HCT116 (cell line): ENCODE measurements at regions not wholly inside any gene's neighbourhood (a gene's known extent, or its start where the extent isn't known, plus 50 kb on each side); places are given as distances from the start of the nearest gene placed in this dataset.

Source experiments
- ATAC-seq: fragments of 200-7000 bp; cut with Tn5 transposase; 2 replicates; pipeline ENCODE4 v1.9.1; 2020; ENCODE audit warnings: mild to moderate bottlenecking, moderate library complexity
- BruUV-seq: library from RNA; stranded (reverse); fragments of 400-500 nt; replicated peaks from 2 replicates; lab custom pipeline; 2021; lab: Mats Ljungman, UMichigan
- CTCF ChIA-PET: fragments of 300-600 bp; sonication (Branson Sonifier 250); formaldehyde crosslinking; loops from one replicate; lab custom pipeline; 2021; ENCODE audit warnings: antibody characterized with exemption; lab: Charles Lee
- POLR2A ChIA-PET: fragments of 300-600, 350-600 bp; sonication (Branson Sonifier 250); formaldehyde crosslinking; loops from one replicate; lab custom pipeline; 2021; ENCODE audit warnings: antibody characterized with exemption; lab: Charles Lee
- RAD21 ChIA-PET, 2 experiments: fragments of 300-600 bp; sonication (Branson Sonifier 250); formaldehyde crosslinking; loops; one replicate each; lab custom pipeline; 2023; ENCODE audit warnings: low total read pairs in 2 of 2; ENCODE audit not compliant: uncharacterized antibody in 2 of 2, unreplicated experiment in 2 of 2, low non-redundant PET in 1 of 2; lab: Charles Lee
- DNase-seq: peaks from one replicate; pipeline ENCODE4 v3.0.0-alpha.2; 2010; ENCODE audit warnings: low read depth, low spot score
- H2AFZ ChIP-seq: fragments of 200-600 bp; shearing (Covaris generic), sonication (generic); 2 replicates; pipeline ENCODE4 v1.6.1; 2017; ENCODE audit warnings: low read depth, mixed run types, mixed read lengths, antibody characterized with exemption, low read length; ENCODE audit not compliant: poor library complexity, severe bottlenecking
- H3K27ac ChIP-seq: 2 replicates; pipeline ENCODE4 v1.5.1; 2012; ENCODE audit warnings: low read depth, low read length
- H3K27me3 ChIP-seq: fragments of 200-600 bp; sonication (generic); 2 replicates; pipeline ENCODE4 v1.6.1; 2016; ENCODE audit warnings: mixed run types, low read length, mixed read lengths; ENCODE audit not compliant: insufficient read depth
- H3K36me3 ChIP-seq, 2 experiments: fragments of 200-500 bp in 1 of 2; fragments of 200-600 bp in 1 of 2; sonication (Bioruptor generic) in 1 of 2; sonication (generic) in 1 of 2; 2 replicates each; pipeline versions ENCODE4 v1.5.1 to v1.6.1; 2014 to 2016; ENCODE audit warnings: low read length in 2 of 2, inconsistent platforms in 1 of 2, mixed read lengths in 1 of 2, mixed run types in 1 of 2; ENCODE audit not compliant: insufficient read depth in 2 of 2, control insufficient read depth in 1 of 2
- H3K4me1 ChIP-seq, 2 experiments: fragments of 200-600 bp in 1 of 2; sonication (generic) in 1 of 2; 2 replicates each; pipeline versions ENCODE4 v1.5.1 to v1.6.1; 2012 to 2017; ENCODE audit warnings: low read length in 2 of 2, inconsistent platforms in 1 of 2, mild to moderate bottlenecking in 1 of 2, mixed read lengths in 1 of 2, mixed run types in 1 of 2, moderate library complexity in 1 of 2; ENCODE audit not compliant: insufficient read depth in 2 of 2, control insufficient read depth in 1 of 2
- H3K4me2 ChIP-seq: fragments of 200-600 bp; sonication (generic); 2 replicates; pipeline ENCODE4 v1.6.1; 2017; ENCODE audit warnings: mixed run types, low read length, mixed read lengths
- H3K4me3 ChIP-seq, 2 experiments: fragments of 200-600 bp in 1 of 2; sonication (generic) in 1 of 2; replicated peaks in 1 of 2; 2 replicates each; pipeline ENCODE4 v1.5.1; 2011 to 2016; ENCODE audit warnings: low read length in 2 of 2, control low read depth in 1 of 2, low read depth in 1 of 2, mild to moderate bottlenecking in 1 of 2, mixed read lengths in 1 of 2, mixed run types in 1 of 2
- H3K79me2 ChIP-seq: fragments of 200-600 bp; sonication (generic); 2 replicates; pipeline ENCODE4 v1.6.1; 2017; ENCODE audit warnings: mild to moderate bottlenecking, mixed run types, low read length, moderate library complexity, mixed read lengths; ENCODE audit not compliant: insufficient read depth
- H3K9ac ChIP-seq: fragments of 200-600 bp; sonication (generic); 2 replicates; pipeline ENCODE4 v1.6.1; 2016; ENCODE audit warnings: low read length, mixed read lengths
- H3K9me2 ChIP-seq: fragments of 200-600 bp; sonication (generic), shearing (Covaris generic); 2 replicates; pipeline ENCODE4 v1.6.1; 2017; ENCODE audit warnings: mixed run types, mild to moderate bottlenecking, moderate library complexity; ENCODE audit not compliant: insufficient read depth
- H3K9me3 ChIP-seq, 2 experiments: fragments of 200-500 bp in 1 of 2; fragments of 200-600 bp in 1 of 2; sonication (Bioruptor generic) in 1 of 2; sonication (generic) in 1 of 2; 2 replicates each; pipeline ENCODE4 v1.6.1; 2014 to 2017; ENCODE audit warnings: low read length in 2 of 2, mixed read lengths in 2 of 2, inconsistent platforms in 1 of 2, low read depth in 1 of 2, mild to moderate bottlenecking in 1 of 2, mixed run types in 1 of 2, moderate library complexity in 1 of 2; ENCODE audit not compliant: control insufficient read depth in 1 of 2, insufficient read depth in 1 of 2
- H4K20me1 ChIP-seq: fragments of 200-600 bp; sonication (generic), shearing (Covaris generic); 2 replicates; pipeline ENCODE4 v1.6.1; 2017; ENCODE audit warnings: mixed run types, mild to moderate bottlenecking, moderate library complexity; ENCODE audit not compliant: insufficient read depth
- CTCF ChIP-seq, 3 experiments: fragments of 200-600 bp in 1 of 3; sonication (generic) in 1 of 3; IDR thresholded peaks in 2 of 3; conservative IDR thresholded peaks in 1 of 3; 2 replicates each; pipeline ENCODE4 v1.5.1; 2012 to 2017; ENCODE audit warnings: low read depth in 2 of 3, low read length in 2 of 3, antibody characterized with exemption in 1 of 3, borderline replicate concordance in 1 of 3, control low read depth in 1 of 3, mild to moderate bottlenecking in 1 of 3, mixed read lengths in 1 of 3, mixed run types in 1 of 3, moderate library complexity in 1 of 3; ENCODE audit not compliant: insufficient read depth in 1 of 3
- ELF1 ChIP-seq: IDR thresholded peaks from 2 replicates; pipeline ENCODE4 v1.6.1; 2012; ENCODE audit warnings: low read depth, borderline replicate concordance
- MAX ChIP-seq: IDR thresholded peaks from 2 replicates; pipeline ENCODE4 v1.6.1; 2012
- POLR2A ChIP-seq: IDR thresholded peaks from 2 replicates; pipeline ENCODE4 v1.7.0; 2011; ENCODE audit warnings: borderline replicate concordance; ENCODE audit not compliant: insufficient read depth, insufficient read length; ENCODE audit errors: extremely low read depth
- RAD21 ChIP-seq: IDR thresholded peaks from 2 replicates; pipeline ENCODE4 v1.6.1; 2012; ENCODE audit warnings: low read depth, mild to moderate bottlenecking
- REST ChIP-seq: IDR thresholded peaks from 2 replicates; pipeline ENCODE4 v1.6.1; 2012; ENCODE audit warnings: low read depth
- SIN3A ChIP-seq: IDR thresholded peaks from 2 replicates; pipeline ENCODE4 v1.6.1; 2012; ENCODE audit warnings: low read depth
- SP1 ChIP-seq: IDR thresholded peaks from 2 replicates; pipeline ENCODE4 v1.6.1; 2012; ENCODE audit warnings: low read depth
- SRF ChIP-seq: IDR thresholded peaks from 2 replicates; pipeline ENCODE4 v1.6.1; 2012; ENCODE audit warnings: low read depth
- YY1 ChIP-seq: IDR thresholded peaks from 2 replicates; pipeline ENCODE4 v1.6.1; 2011; ENCODE audit warnings: low read length, low read depth, moderate library complexity, mild to moderate bottlenecking; ENCODE audit not compliant: insufficient replicate concordance; ENCODE audit errors: extremely low read depth
- ZBTB33 ChIP-seq: IDR thresholded peaks from 2 replicates; pipeline ENCODE4 v1.6.1; 2011; ENCODE audit warnings: mild to moderate bottlenecking, low read length, moderate library complexity; ENCODE audit not compliant: insufficient replicate concordance; ENCODE audit errors: extremely low read depth
- ZFX ChIP-seq: fragments of 450-650 bp; IDR thresholded peaks from 2 replicates; pipeline ENCODE4 v1.6.1; 2017
- intact Hi-C: fragments of 100-400 bp; cut with micrococcal nuclease; formaldehyde crosslinking; loops from 2 replicates; pipeline ENCODE4 v1.10.0; 2022

GRCh38 chr13:67917291-67917987 is 687.3 kb upstream of the PCDH9 start:
- H3K9ac ChIP-seq, result no peak overlapping the region
- ChIA-PET RAD21 (no interaction called here), POLR2A (no interaction called here), CTCF (no interaction called here)
- no peaks in the 10 kb centered on the region for H3K4me1 ChIP-seq
- H4K20me1 ChIP-seq, result no peaks in the 10 kb centered on the region
- no peak overlapping the region for H3K4me2 ChIP-seq
- DNase-seq, result no peak
- H3K27me3 ChIP-seq, result no peaks in the 10 kb centered on the region
- intact Hi-C loops, result no loop called here
- no peaks in the 10 kb centered on the region for H3K9me2 ChIP-seq
- no peak overlapping the region for H3K4me3 ChIP-seq
- H3K9me3 ChIP-seq, result no peaks in the 10 kb centered on the region
- no peak overlapping the region for H3K27ac ChIP-seq
- H3K36me3 ChIP-seq, result no peaks in the 10 kb centered on the region
- TF ChIP-seq POLR2A (no peak), RAD21 (no peak), SRF (no peak), ELF1 (no peak), YY1 (no peak), SIN3A (no peak), REST (no peak), MAX (no peak), SP1 (no peak), ZBTB33 (no peak), CTCF (IDR thresholded peaks at IDR 0.05 in 2 of 3, conservative IDR thresholded peaks at IDR 0.05 in 1 of 3; ENCODE audit: borderline replicate concordance in 1 of 3, insufficient read depth in 1 of 3, low read depth in 2 of 3, low read length in 2 of 3) (no peak), ZFX (no peak)
- no peak overlapping the region for H2AFZ ChIP-seq
- BruUV-seq, result no TSS peak
- ATAC-seq, result no peak
- no peaks in the 10 kb centered on the region for H3K79me2 ChIP-seq
